K562 (cell line): ENCODE measurements at regions not wholly inside any gene's neighbourhood (a gene's known extent, or its start where the extent isn't known, plus 50 kb on each side); places are given as distances from the start of the nearest gene placed in this dataset.

Experiments
- ATAC-seq: fragments of 200-7000 bp; cut with Tn5 transposase; 3 replicates; pipeline ENCODE4 v1.9.1; 2020; ENCODE audit warnings: moderate library complexity
- BruUV-seq: library from RNA; stranded (reverse); fragments of 400-500 nt; replicated peaks from 2 replicates; lab custom pipeline; 2021; lab: Mats Ljungman, UMichigan
- CTCF ChIA-PET: fragments of 300-600 bp; formaldehyde crosslinking; extraction: SDS; loops from one replicate; lab custom pipeline; 2021; ENCODE audit warnings: low intra/inter-chr PET ratio; lab: Yijun Ruan, JAX
- POLR2A ChIA-PET: fragments of 300-600, 350-650 bp; sonication (Branson Sonifier 250); formaldehyde crosslinking; extraction: SDS; loops from one replicate; lab custom pipeline; 2021; ENCODE audit warnings: antibody characterized with exemption, inconsistent platforms; lab: Yijun Ruan, JAX
- DNase-seq, 4 experiments: peaks; one replicate each; pipeline versions ENCODE4 v3.0.0 to v3.0.0-alpha.2; 2011 to 2018; ENCODE audit warnings: low spot score in 3 of 4, mixed read lengths in 3 of 4; ENCODE audit errors: extremely low read depth in 1 of 4
- FAIRE-seq: peaks from 2 replicates; lab custom pipeline; 2011; peaks lifted over from hg19 to GRCh38; lab: Jason Lieb, UNC
- H2AFZ ChIP-seq: 2 replicates; pipeline ENCODE4 v1.6.0; 2011; ENCODE audit warnings: low read depth, low read length, control low read depth, inconsistent platforms
- H3K27ac ChIP-seq: fragments of 200-600 bp; 3 replicates; pipeline ENCODE4 v1.8.0; 2011; ENCODE audit warnings: low read depth, mild to moderate bottlenecking, control low read depth, inconsistent platforms, low read length, moderate library complexity, mixed read lengths; ENCODE audit errors: extremely low read depth
- H3K27me3 ChIP-seq, 2 experiments: fragments of 300-600 bp in 1 of 2; 2 replicates in 1 of 2; 3 replicates in 1 of 2; pipeline versions ENCODE4 v1.6.0 to v1.8.0; 2011; ENCODE audit warnings: inconsistent platforms in 2 of 2, low read length in 2 of 2, mild to moderate bottlenecking in 1 of 2, mixed read lengths in 1 of 2, moderate library complexity in 1 of 2; ENCODE audit not compliant: control insufficient read depth in 2 of 2, insufficient read depth in 2 of 2
- H3K36me3 ChIP-seq: fragments of 300-600 bp; 3 replicates; pipeline ENCODE4 v1.8.0; 2011; ENCODE audit warnings: mild to moderate bottlenecking, low read length, inconsistent platforms; ENCODE audit not compliant: control insufficient read depth, insufficient read depth
- H3K4me1 ChIP-seq, 2 experiments: fragments of 200-600 bp in 1 of 2; replicated peaks in 1 of 2; 2 replicates in 1 of 2; 3 replicates in 1 of 2; pipeline versions ENCODE4 v1.5.1 to v1.8.0; 2011; ENCODE audit warnings: inconsistent platforms in 2 of 2, low read length in 2 of 2, mild to moderate bottlenecking in 1 of 2, mixed read lengths in 1 of 2, moderate library complexity in 1 of 2; ENCODE audit not compliant: control insufficient read depth in 2 of 2, insufficient read depth in 2 of 2
- H3K4me2 ChIP-seq: 2 replicates; pipeline ENCODE4 v1.6.1; 2011; ENCODE audit warnings: low read length, control low read depth, inconsistent platforms, mixed read lengths; ENCODE audit not compliant: insufficient read depth
- H3K4me3 ChIP-seq: fragments of 200-600 bp; sonication (generic), shearing (Covaris generic); 2 replicates; pipeline ENCODE4 v1.5.1; 2016; ENCODE audit warnings: control low read depth, inconsistent platforms
- H3K79me2 ChIP-seq: fragments of 200-600 bp; 3 replicates; pipeline ENCODE4 v1.8.0; 2011; ENCODE audit warnings: low read length, inconsistent platforms; ENCODE audit not compliant: control insufficient read depth, insufficient read depth
- H3K9ac ChIP-seq, 2 experiments: 2 replicates each; pipeline versions ENCODE4 v1.6.0 to v1.6.1; 2011; ENCODE audit warnings: low read depth in 2 of 2, low read length in 2 of 2, control low read depth in 1 of 2, inconsistent platforms in 1 of 2, mild to moderate bottlenecking in 1 of 2, mixed read lengths in 1 of 2; ENCODE audit not compliant: insufficient read depth in 1 of 2
- H3K9me1 ChIP-seq: one replicate; pipeline ENCODE4 v1.6.0; 2011; ENCODE audit warnings: inconsistent platforms, mild to moderate bottlenecking, low read length, moderate library complexity; ENCODE audit not compliant: control insufficient read depth, insufficient read depth
- H3K9me3 ChIP-seq: replicated peaks from 2 replicates; pipeline ENCODE4 v1.5.1; 2011; ENCODE audit warnings: low read depth, low read length, inconsistent platforms; ENCODE audit not compliant: control insufficient read depth, insufficient read depth
- H4K20me1 ChIP-seq: replicated peaks from 2 replicates; pipeline ENCODE4 v1.6.1; 2011; ENCODE audit warnings: low read length, inconsistent platforms, mixed read lengths; ENCODE audit not compliant: control insufficient read depth, insufficient read depth
- CEBPG ChIP-seq, 3 experiments: fragments of 200-800 bp in 1 of 3; sonication (Bioruptor generic) in 1 of 3; sonication (generic) in 1 of 3; formaldehyde crosslinking in 1 of 3; IDR thresholded peaks in 2 of 3; conservative IDR thresholded peaks in 1 of 3; 2 replicates each; pipeline versions ENCODE4 v1.6.1 to v1.8.0; 2016 to 2022; ENCODE audit warnings: missing compliant biosample characterization in 2 of 3, missing genetic modification characterization in 2 of 3, mild to moderate bottlenecking in 1 of 3, missing genetic modification reagents in 1 of 3
- ZBTB33 ChIP-seq: sonication (generic); formaldehyde crosslinking; IDR thresholded peaks from 2 replicates; pipeline ENCODE4 v1.8.1; 2023; ENCODE audit warnings: mild to moderate bottlenecking, missing genetic modification reagents
- WGBS: fragments of 100-300 bp; shearing (Covaris generic); methylation state at CpG from one replicate; pipeline ENCODE4 v1.1.6; 2016; ENCODE audit warnings: low coverage, mixed read lengths; ENCODE audit not compliant: insufficient coverage; ENCODE audit errors: missing lambda C conversion rate; 5-methylcytosine and 5-hydroxymethylcytosine counted together
- in situ Hi-C: fragments of 300-500 bp; cut with MboI; formaldehyde crosslinking; loops from 4 replicates; pipeline ENCODE4 v1.15.0; 2018; ENCODE audit warnings: inconsistent platforms, mixed read lengths
- intact Hi-C: fragments of 100-400 bp; cut with micrococcal nuclease; formaldehyde crosslinking; loops from 2 replicates; pipeline ENCODE4 v1.14.2; 2022

- no peak for FAIRE-seq
Observed at GRCh38 chr1:36707221-36707620, 224.5 kb upstream of the CSF3R start.

More at GRCh38 chr1:36707221-36707620, 224.5 kb upstream of the CSF3R start:
- ChIA-PET CTCF (no interaction called here), POLR2A (no interaction called here)
- H4K20me1 ChIP-seq: 0 out of 2 replicates have a peak, but pooled peaks cover 3% of the 10 kb centered on the region
- no peak overlapping the region for H3K4me2 ChIP-seq
- H3K9me1 ChIP-seq: no peaks in the 10 kb centered on the region
- peaks cover 29 to 44% of the 10 kb centered on the region in 2 experiments for H3K27me3 ChIP-seq
- no peaks in the 10 kb centered on the region for H3K9me3 ChIP-seq
- ATAC-seq (no peak), DNase-seq (no peak)
- in situ Hi-C loops: no loop called here
- H3K4me1 ChIP-seq: peaks cover 0 to 3% of the 10 kb centered on the region in 2 experiments; a peak in 2 of 5 replicates
- 0% methylated on average over 2 of the region's 2 CpGs for WGBS
- TF ChIP-seq ZBTB33 (CRISPR knock-in tag) (no peak), CEBPG (CRISPR knock-in tag; IDR thresholded peaks at IDR 0.05) (no peak), CEBPG (tag; conservative IDR thresholded peaks at IDR 0.05 in 1 of 2, IDR thresholded peaks at IDR 0.05 in 1 of 2) (0 out of 4 replicates have a peak, but pooled peaks of 1 of the 2 experiments have one; percentile 14)
- no peak overlapping the region for H2AFZ ChIP-seq
- BruUV-seq: no TSS peak
- H3K36me3 ChIP-seq: no peaks in the 10 kb centered on the region
- H3K4me3 ChIP-seq: no peak overlapping the region
- no peak overlapping the region for H3K9ac ChIP-seq
- intact Hi-C loops: loop anchor here (10.0 kb wide), 3 partner anchors 158 to 728 kb away; no protein-coding TSS in a partner anchor
- H3K27ac ChIP-seq: no peak overlapping the region
- H3K79me2 ChIP-seq: no peaks in the 10 kb centered on the region
